ENCODE measurements at regions not wholly inside any gene's neighbourhood (a gene's known extent, or its start where the extent isn't known, plus 50 kb on each side); places are given as distances from the start of the nearest gene placed in this dataset.

- ATAC-seq (ENCODE audit: low FRiP score) = no peak
- 79 to 81% methylated on average over 7 of the region's 7 CpGs for WGBS, 2 donors
Measured at GRCh38 chr12:76263696-76264095, 84.5 kb downstream of the BBS10 start.

GRCh38 chr12:76260390-76260748 lies 87.8 kb downstream of the BBS10 start:
- intact Hi-C loops (cut with DNase I) = no loop called here
- no peak overlapping the region for H3K27ac ChIP-seq (ENCODE audit: low read depth in 1 of 2, low read length in 2 of 2)
- DNase-seq (no peak), ATAC-seq (ENCODE audit: low FRiP score) (no peak)
- no peak overlapping the region for H3K4me3 ChIP-seq (ENCODE audit: low read length in 2 of 2)
- H3K4me1 ChIP-seq (ENCODE audit: control insufficient read depth in 1 of 2, insufficient read depth in 2 of 2, low read length in 2 of 2) = peaks cover 0 to 3% of the 10 kb centered on the region in 2 donors
- peaks cover 2% of the 10 kb centered on the region for H3K9me3 ChIP-seq (ENCODE audit: control insufficient read depth, low read length)
- H3K36me3 ChIP-seq (ENCODE audit: control insufficient read depth in 1 of 2, insufficient read depth in 2 of 2, low read length in 1 of 2) = no peaks in the 10 kb centered on the region
- no peaks in the 10 kb centered on the region for H3K27me3 ChIP-seq (ENCODE audit: control insufficient read depth in 1 of 2, insufficient read depth in 2 of 2, low read length in 1 of 2)
- 61 to 90% methylated on average over 1 of the region's 1 CpG for WGBS, 2 donors

More at GRCh38 chr12:76263696-76264095, 84.5 kb downstream of the BBS10 start:
- H3K4me1 ChIP-seq (ENCODE audit: control insufficient read depth in 1 of 2, insufficient read depth in 2 of 2, low read length in 2 of 2) = peaks cover 0 to 3% of the 10 kb centered on the region in 2 donors
- peaks cover 2% of the 10 kb centered on the region for H3K9me3 ChIP-seq (ENCODE audit: control insufficient read depth, low read length)
- no peaks in the 10 kb centered on the region for H3K27me3 ChIP-seq (ENCODE audit: control insufficient read depth in 1 of 2, insufficient read depth in 2 of 2, low read length in 1 of 2)
- intact Hi-C loops (cut with DNase I) = no loop called here
- no peak overlapping the region for H3K4me3 ChIP-seq (ENCODE audit: low read length in 2 of 2)
- H3K27ac ChIP-seq (ENCODE audit: low read depth in 1 of 2, low read length in 2 of 2) = no peak overlapping the region
- no peak for DNase-seq
- H3K36me3 ChIP-seq (ENCODE audit: control insufficient read depth in 1 of 2, insufficient read depth in 2 of 2, low read length in 1 of 2) = no peaks in the 10 kb centered on the region

GRCh38 chr12:76259660-76260389 lies 88.4 kb downstream of the BBS10 start:
- Histone ChIP-seq H3K4me3 (ENCODE audit: low read length in 2 of 2) (no peak overlapping the region), H3K27ac (ENCODE audit: low read depth in 1 of 2, low read length in 2 of 2) (no peak overlapping the region), H3K36me3 (ENCODE audit: control insufficient read depth in 1 of 2, insufficient read depth in 2 of 2, low read length in 1 of 2) (no peaks in the 10 kb centered on the region), H3K9me3 (ENCODE audit: control insufficient read depth, low read length) (peaks cover 2% of the 10 kb centered on the region), H3K27me3 (ENCODE audit: control insufficient read depth in 1 of 2, insufficient read depth in 2 of 2, low read length in 1 of 2) (no peaks in the 10 kb centered on the region), H3K4me1 (ENCODE audit: control insufficient read depth in 1 of 2, insufficient read depth in 2 of 2, low read length in 2 of 2) (peaks cover 0 to 3% of the 10 kb centered on the region in 2 donors)
- DNase-seq = no peak
- no peak for ATAC-seq (ENCODE audit: low FRiP score)
- intact Hi-C loops (cut with DNase I) = no loop called here
- 3 to 11% methylated on average over 4 of the region's 4 CpGs for WGBS, 2 donors

- Histone ChIP-seq H3K27me3 (ENCODE audit: control insufficient read depth in 1 of 2, insufficient read depth in 2 of 2, low read length in 1 of 2) (no peaks in the 10 kb centered on the region), H3K4me1 (ENCODE audit: control insufficient read depth in 1 of 2, insufficient read depth in 2 of 2, low read length in 2 of 2) (peaks cover 0 to 3% of the 10 kb centered on the region in 2 donors), H3K27ac (ENCODE audit: low read depth in 1 of 2, low read length in 2 of 2) (no peak overlapping the region), H3K9me3 (ENCODE audit: control insufficient read depth, low read length) (peaks cover 2% of the 10 kb centered on the region), H3K36me3 (ENCODE audit: control insufficient read depth in 1 of 2, insufficient read depth in 2 of 2, low read length in 1 of 2) (no peaks in the 10 kb centered on the region), H3K4me3 (ENCODE audit: low read length in 2 of 2) (no peak overlapping the region)
- WGBS, 2 donors = 77 to 79% methylated on average over 1 of the region's 1 CpG
- ATAC-seq (ENCODE audit: low FRiP score) (no peak), DNase-seq (no peak)
- intact Hi-C loops (cut with DNase I) = no loop called here
Measured at GRCh38 chr12:76259106-76259505, 89.1 kb downstream of the BBS10 start.

- DNase-seq = no peak
- H3K9me3 ChIP-seq (ENCODE audit: control insufficient read depth, low read length) = no peaks in the 10 kb centered on the region
- H3K4me1 ChIP-seq (ENCODE audit: control insufficient read depth in 1 of 2, insufficient read depth in 2 of 2, low read length in 2 of 2) = peaks cover 0 to 3% of the 10 kb centered on the region in 2 donors
- intact Hi-C loops (cut with DNase I) = no loop called here
- no peaks in the 10 kb centered on the region for H3K27me3 ChIP-seq (ENCODE audit: control insufficient read depth in 1 of 2, insufficient read depth in 2 of 2, low read length in 1 of 2)
- H3K27ac ChIP-seq (ENCODE audit: low read depth in 1 of 2, low read length in 2 of 2) = no peak overlapping the region
- no peaks in the 10 kb centered on the region for H3K36me3 ChIP-seq (ENCODE audit: control insufficient read depth in 1 of 2, insufficient read depth in 2 of 2, low read length in 1 of 2)
- ATAC-seq (ENCODE audit: low FRiP score) = no peak
- WGBS, 2 donors = 75 to 78% methylated on average over 1 of the region's 1 CpG
- no peak overlapping the region for H3K4me3 ChIP-seq (ENCODE audit: low read length in 2 of 2)
Measured at GRCh38 chr12:76256904-76257303, 91.3 kb downstream of the BBS10 start.

- no peak overlapping the region for H3K27ac ChIP-seq (ENCODE audit: low read depth in 1 of 2, low read length in 2 of 2)
- intact Hi-C loops (cut with DNase I) = no loop called here
- no peaks in the 10 kb centered on the region for H3K27me3 ChIP-seq (ENCODE audit: control insufficient read depth in 1 of 2, insufficient read depth in 2 of 2, low read length in 1 of 2)
- H3K4me3 ChIP-seq (ENCODE audit: low read length in 2 of 2) = no peak overlapping the region
- no peak for DNase-seq
- 86 to 90% methylated on average over 2 of the region's 2 CpGs for WGBS, 2 donors
- H3K9me3 ChIP-seq (ENCODE audit: control insufficient read depth, low read length) = no peaks in the 10 kb centered on the region
- H3K36me3 ChIP-seq (ENCODE audit: control insufficient read depth in 1 of 2, insufficient read depth in 2 of 2, low read length in 1 of 2) = no peaks in the 10 kb centered on the region
- H3K4me1 ChIP-seq (ENCODE audit: control insufficient read depth in 1 of 2, insufficient read depth in 2 of 2, low read length in 2 of 2) = peaks cover 0 to 3% of the 10 kb centered on the region in 2 donors
- ATAC-seq (ENCODE audit: low FRiP score) = no peak
Measured at GRCh38 chr12:76256321-76256720, 91.9 kb downstream of the BBS10 start.

- H3K9me3 ChIP-seq (ENCODE audit: control insufficient read depth, low read length) = no peaks in the 10 kb centered on the region
- DNase-seq (no peak), ATAC-seq (ENCODE audit: low FRiP score) (no peak)
- no peaks in the 10 kb centered on the region for H3K36me3 ChIP-seq (ENCODE audit: control insufficient read depth in 1 of 2, insufficient read depth in 2 of 2, low read length in 1 of 2)
- no peak overlapping the region for H3K4me3 ChIP-seq (ENCODE audit: low read length in 2 of 2)
- WGBS, 2 donors = 78 to 80% methylated on average over 2 of the region's 2 CpGs
- intact Hi-C loops (cut with DNase I) = no loop called here
- H3K27me3 ChIP-seq (ENCODE audit: control insufficient read depth in 1 of 2, insufficient read depth in 2 of 2, low read length in 1 of 2) = no peaks in the 10 kb centered on the region
- no peak overlapping the region for H3K27ac ChIP-seq (ENCODE audit: low read depth in 1 of 2, low read length in 2 of 2)
- H3K4me1 ChIP-seq (ENCODE audit: control insufficient read depth in 1 of 2, insufficient read depth in 2 of 2, low read length in 2 of 2) = peaks cover 0 to 3% of the 10 kb centered on the region in 2 donors
Measured at GRCh38 chr12:76255692-76256091, 92.5 kb downstream of the BBS10 start.

- H3K27ac ChIP-seq (ENCODE audit: low read depth in 1 of 2, low read length in 2 of 2) = no peak overlapping the region
- intact Hi-C loops (cut with DNase I) = no loop called here
- ATAC-seq (ENCODE audit: low FRiP score) = no peak
- H3K36me3 ChIP-seq (ENCODE audit: control insufficient read depth in 1 of 2, insufficient read depth in 2 of 2, low read length in 1 of 2) = no peaks in the 10 kb centered on the region
- no peak for DNase-seq
- WGBS, 2 donors = 78 to 79% methylated on average over 3 of the region's 3 CpGs
- no peaks in the 10 kb centered on the region for H3K9me3 ChIP-seq (ENCODE audit: control insufficient read depth, low read length)
- no peaks in the 10 kb centered on the region for H3K27me3 ChIP-seq (ENCODE audit: control insufficient read depth in 1 of 2, insufficient read depth in 2 of 2, low read length in 1 of 2)
- no peak overlapping the region for H3K4me3 ChIP-seq (ENCODE audit: low read length in 2 of 2)
- H3K4me1 ChIP-seq (ENCODE audit: control insufficient read depth in 1 of 2, insufficient read depth in 2 of 2, low read length in 2 of 2) = peaks cover 0 to 3% of the 10 kb centered on the region in 2 donors
Measured at GRCh38 chr12:76255281-76255680, 92.9 kb downstream of the BBS10 start.

- no peaks in the 10 kb centered on the region for H3K36me3 ChIP-seq (ENCODE audit: control insufficient read depth in 1 of 2, insufficient read depth in 2 of 2, low read length in 1 of 2)
- no peak overlapping the region for H3K27ac ChIP-seq (ENCODE audit: low read depth in 1 of 2, low read length in 2 of 2)
- no peak overlapping the region for H3K4me3 ChIP-seq (ENCODE audit: low read length in 2 of 2)
- 83 to 85% methylated on average over 11 of the region's 11 CpGs for WGBS, 2 donors
- H3K27me3 ChIP-seq (ENCODE audit: control insufficient read depth in 1 of 2, insufficient read depth in 2 of 2, low read length in 1 of 2) = no peaks in the 10 kb centered on the region
- no peak for ATAC-seq (ENCODE audit: low FRiP score)
- no peaks in the 10 kb centered on the region for H3K4me1 ChIP-seq (ENCODE audit: control insufficient read depth in 1 of 2, insufficient read depth in 2 of 2, low read length in 2 of 2)
- intact Hi-C loops (cut with DNase I) = no loop called here
- DNase-seq = no peak
- H3K9me3 ChIP-seq (ENCODE audit: control insufficient read depth, low read length) = no peaks in the 10 kb centered on the region
Measured at GRCh38 chr12:76252031-76252430, 96.2 kb downstream of the BBS10 start.

All from aorta (tissue), 5 donors.